Panc1 (cell line): ENCODE measurements at regions not wholly inside any gene's neighbourhood (a gene's known extent, or its start where the extent isn't known, plus 50 kb on each side); places are given as distances from the start of the nearest gene placed in this dataset.

ENCODE experiments used
- ATAC-seq: fragments of 200-7000 bp; cut with Tn5 transposase; 2 replicates; pipeline ENCODE4 v1.9.1; 2020; ENCODE audit warnings: mild to moderate bottlenecking, moderate library complexity
- BruUV-seq: library from RNA; stranded (reverse); fragments of 400-500 nt; replicated peaks from 2 replicates; lab custom pipeline; 2021; lab: Mats Ljungman, UMichigan
- CTCF ChIA-PET: fragments of 300-600 bp; sonication (Branson Sonifier 250); formaldehyde crosslinking; loops from one replicate; lab custom pipeline; 2022; ENCODE audit warnings: antibody characterized with exemption; lab: Charles Lee
- POLR2A ChIA-PET: fragments of 300-600 bp; sonication (Branson Sonifier 250); formaldehyde crosslinking; loops from one replicate; lab custom pipeline; 2022; ENCODE audit warnings: antibody characterized with exemption; lab: Charles Lee
- DNase-seq: peaks from one replicate; pipeline ENCODE4 v3.0.0-alpha.2; 2010; ENCODE audit warnings: low read depth, low spot score
- H3K27ac ChIP-seq: 2 replicates; pipeline ENCODE4 v1.5.1; 2011; ENCODE audit warnings: mild to moderate bottlenecking, low read length, inconsistent platforms
- H3K27me3 ChIP-seq: fragments of 200-500 bp; sonication (Bioruptor generic); 2 replicates; pipeline ENCODE4 v1.6.0; 2014; ENCODE audit warnings: low read length, inconsistent platforms; ENCODE audit not compliant: control insufficient read depth, insufficient read depth
- H3K36me3 ChIP-seq: fragments of 200-500 bp; sonication (Bioruptor generic); 2 replicates; pipeline ENCODE4 v1.5.1; 2014; ENCODE audit warnings: inconsistent platforms, mild to moderate bottlenecking, low read length, moderate library complexity; ENCODE audit not compliant: control insufficient read depth, insufficient read depth
- H3K4me1 ChIP-seq: 2 replicates; pipeline ENCODE4 v1.5.1; 2011; ENCODE audit warnings: inconsistent platforms, mild to moderate bottlenecking, low read length, moderate library complexity; ENCODE audit not compliant: control insufficient read depth, insufficient read depth
- H3K4me3 ChIP-seq, 2 experiments: 2 replicates each; pipeline ENCODE4 v1.5.1; 2011 to 2012; ENCODE audit warnings: low read depth in 2 of 2, low read length in 2 of 2, mild to moderate bottlenecking in 2 of 2, inconsistent platforms in 1 of 2, moderate library complexity in 1 of 2
- H3K9me3 ChIP-seq: fragments of 200-500 bp; sonication (Bioruptor generic); 2 replicates; pipeline ENCODE4 v1.5.1; 2014; ENCODE audit warnings: low read depth, mild to moderate bottlenecking, inconsistent platforms, low read length, moderate library complexity; ENCODE audit not compliant: control insufficient read depth, insufficient read depth
- CTCF ChIP-seq: fragments of 450-650 bp; IDR thresholded peaks from 2 replicates; pipeline ENCODE4 v1.5.1; 2017; ENCODE audit warnings: mild to moderate bottlenecking
- POLR2AphosphoS5 ChIP-seq: IDR thresholded peaks from 2 replicates; pipeline ENCODE4 v1.6.1; 2012; ENCODE audit warnings: mild to moderate bottlenecking, low read depth, low read length, moderate library complexity
- REST ChIP-seq, 2 experiments: IDR thresholded peaks; 2 replicates each; pipeline ENCODE4 v1.6.1; 2011 to 2012; ENCODE audit warnings: low read depth in 2 of 2, control low read depth in 1 of 2, low read length in 1 of 2, mild to moderate bottlenecking in 1 of 2, moderate library complexity in 1 of 2; ENCODE audit not compliant: insufficient read depth in 1 of 2
- SIN3A ChIP-seq: IDR thresholded peaks from 2 replicates; pipeline ENCODE4 v1.6.1; 2012; ENCODE audit warnings: low read depth, mild to moderate bottlenecking, low read length, moderate library complexity, borderline replicate concordance; ENCODE audit not compliant: insufficient read depth
- TCF7L2 ChIP-seq: IDR thresholded peaks from 2 replicates; pipeline ENCODE4 v1.6.1; 2011; ENCODE audit warnings: mild to moderate bottlenecking, low read depth, low read length, inconsistent platforms
- in situ Hi-C: cut with HindIII; loops from 2 replicates; pipeline ENCODE4 v1.10.0; 2016; ENCODE audit warnings: low sequenced_read_pairs, low pct_unique_long_range_greater_than_20kb
- intact Hi-C: fragments of 100-400 bp; cut with micrococcal nuclease; formaldehyde crosslinking; loops from one replicate; pipeline ENCODE4 v1.10.0; 2022; ENCODE audit not compliant: unreplicated experiment

- H3K27me3 ChIP-seq = no peaks in the 10 kb centered on the region
- no peak for DNase-seq
- ChIA-PET POLR2A (no interaction called here), CTCF (no interaction called here)
- H3K4me1 ChIP-seq = no peaks in the 10 kb centered on the region
- H3K9me3 ChIP-seq = no peaks in the 10 kb centered on the region
- TF ChIP-seq POLR2AphosphoS5 = no peak
- TF ChIP-seq REST (IDR thresholded peaks at IDR 0.05; ENCODE audit: insufficient read depth in 1 of 2, low read depth in 2 of 2, low read length in 1 of 2) = no peak
- no peak for TF ChIP-seq CTCF
- TF ChIP-seq SIN3A = no peak
- TF ChIP-seq TCF7L2 = no peak
- H3K36me3 ChIP-seq = no peaks in the 10 kb centered on the region
- intact Hi-C loops (no loop called here), in situ Hi-C loops (no loop called here)
- BruUV-seq = no TSS peak
- H3K27ac ChIP-seq = no peak overlapping the region
- no peak for ATAC-seq
- H3K4me3 ChIP-seq = no peak overlapping the region
These were observed 654.2 kb downstream of the UQCRFS1 start for GRCh38 chr19:28558783-28559182.

- ATAC-seq (no peak), DNase-seq (no peak)
- no peak for TF ChIP-seq SIN3A
- no peak for TF ChIP-seq CTCF
- TF ChIP-seq POLR2AphosphoS5 = no peak
- TF ChIP-seq REST (IDR thresholded peaks at IDR 0.05; ENCODE audit: insufficient read depth in 1 of 2, low read depth in 2 of 2, low read length in 1 of 2) = no peak
- TF ChIP-seq TCF7L2 = no peak
- Histone ChIP-seq H3K9me3 (no peaks in the 10 kb centered on the region), H3K27ac (no peak overlapping the region), H3K4me3 (no peak overlapping the region), H3K27me3 (no peaks in the 10 kb centered on the region), H3K36me3 (no peaks in the 10 kb centered on the region), H3K4me1 (no peaks in the 10 kb centered on the region)
- in situ Hi-C loops = no loop called here
- ChIA-PET POLR2A (no interaction called here), CTCF (no interaction called here)
- no TSS peak for BruUV-seq
- intact Hi-C loops = no loop called here
These were observed 656.6 kb downstream of the UQCRFS1 start for GRCh38 chr19:28556371-28556770.
